Endometrial microvascular endothelial cells (primary cell): ENCODE measurements at regions not wholly inside any gene's neighbourhood (a gene's known extent, or its start where the extent isn't known, plus 50 kb on each side); places are given as distances from the start of the nearest gene placed in this dataset.
"Not testable (repeated sequence)": the region's sequence is repeated elsewhere in the genome, so short reads cannot be mapped to it uniquely, and the experiment has no call there.

Source experiments
- in situ Hi-C: cut with HindIII; loops from 2 replicates; pipeline ENCODE4 v1.10.0; 2017; ENCODE audit warnings: low sequenced_read_pairs, low pct_unique_long_range_greater_than_20kb; ENCODE audit errors: inconsistent ontology term

DNA sequence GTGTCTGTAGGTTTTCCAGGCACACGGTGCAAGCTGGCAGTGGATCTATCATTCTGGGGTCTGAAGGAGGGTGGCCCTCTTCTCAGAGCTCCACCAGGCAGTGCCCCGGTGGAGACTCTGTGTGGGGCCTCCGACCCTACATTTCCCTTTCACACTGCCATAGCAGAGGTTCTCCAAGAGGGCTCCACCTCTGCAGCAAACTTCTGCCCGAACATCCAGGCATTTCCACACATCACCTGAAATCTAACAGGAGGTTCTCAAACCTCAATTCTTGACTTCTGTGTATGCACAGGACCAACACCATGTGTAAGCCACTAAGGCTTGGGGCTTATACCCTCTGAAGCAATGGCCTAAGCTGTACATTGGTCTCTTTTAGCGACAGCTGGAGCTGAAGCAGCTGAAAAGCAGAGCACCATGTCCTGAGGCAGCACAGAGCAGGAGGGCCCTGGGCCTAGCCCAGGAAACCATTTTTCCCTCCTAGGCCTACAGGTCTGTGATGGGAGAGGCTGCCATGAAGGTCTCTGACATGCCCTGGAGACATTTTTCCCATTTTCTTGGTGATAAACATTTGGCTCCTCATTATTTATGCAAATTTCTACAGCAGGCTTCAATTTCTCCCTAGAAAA, 253.3 kb downstream of the ERMARD start:
- in situ Hi-C loops = no loop called here

DNA sequence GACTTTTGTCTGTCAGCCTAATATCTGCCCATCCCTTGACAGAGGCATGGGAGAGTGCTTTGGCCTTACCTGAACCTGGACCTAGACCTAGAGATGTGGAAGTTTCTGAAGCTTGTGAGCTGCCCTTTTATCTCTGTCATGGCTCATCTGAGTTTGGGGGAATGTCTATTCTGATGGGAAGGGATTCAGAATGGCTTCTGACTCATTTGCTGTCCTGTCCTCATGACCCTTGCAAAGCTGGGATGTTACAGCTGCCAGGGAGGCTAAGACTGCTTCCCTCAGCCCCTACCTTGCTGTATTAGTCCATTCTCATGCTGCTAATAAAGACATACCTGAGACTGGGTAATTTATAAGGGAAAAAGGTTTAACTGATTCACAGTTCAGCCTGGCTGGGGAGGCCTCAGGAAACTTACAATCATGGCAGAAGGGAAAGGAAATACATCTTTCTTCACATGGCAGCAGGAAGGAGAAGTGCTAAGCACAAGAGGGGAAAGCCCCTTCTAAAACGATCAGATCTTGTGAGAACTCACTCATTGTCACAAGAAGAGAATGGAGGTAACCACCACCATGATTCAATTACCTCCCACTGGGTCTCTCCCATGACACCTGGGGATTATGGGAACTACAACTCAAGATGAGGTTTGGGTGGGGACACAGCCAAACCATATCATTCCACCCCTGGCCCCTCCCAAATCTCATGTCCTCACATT, 252.2 kb downstream of the ERMARD start:
- in situ Hi-C loops = no loop called here

DNA sequence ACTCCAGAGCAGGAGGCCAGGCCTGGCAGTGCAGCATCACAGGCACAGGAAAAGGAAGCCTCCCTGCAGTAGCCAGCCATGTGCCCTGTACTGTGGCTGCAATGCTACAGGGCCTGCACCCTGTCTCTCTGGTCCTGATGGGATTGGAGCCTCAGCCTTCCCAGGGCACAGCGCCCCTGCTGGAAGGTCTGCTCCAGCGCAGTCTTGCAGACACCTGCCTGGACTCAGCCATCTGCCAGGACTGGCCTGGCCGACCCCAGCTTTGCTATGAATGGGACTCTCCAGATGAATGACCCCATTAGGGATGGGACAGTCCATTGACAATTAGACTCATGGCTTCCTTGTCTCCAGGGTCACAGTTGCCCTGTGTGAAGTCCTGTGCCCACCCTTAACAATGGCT, 251.6 kb downstream of the ERMARD start:
- in situ Hi-C loops = no loop called here

GRCh38 chr6:170001782-170002181, 250.4 kb downstream of the ERMARD start:
- in situ Hi-C loops = not testable (repeated sequence)

DNA sequence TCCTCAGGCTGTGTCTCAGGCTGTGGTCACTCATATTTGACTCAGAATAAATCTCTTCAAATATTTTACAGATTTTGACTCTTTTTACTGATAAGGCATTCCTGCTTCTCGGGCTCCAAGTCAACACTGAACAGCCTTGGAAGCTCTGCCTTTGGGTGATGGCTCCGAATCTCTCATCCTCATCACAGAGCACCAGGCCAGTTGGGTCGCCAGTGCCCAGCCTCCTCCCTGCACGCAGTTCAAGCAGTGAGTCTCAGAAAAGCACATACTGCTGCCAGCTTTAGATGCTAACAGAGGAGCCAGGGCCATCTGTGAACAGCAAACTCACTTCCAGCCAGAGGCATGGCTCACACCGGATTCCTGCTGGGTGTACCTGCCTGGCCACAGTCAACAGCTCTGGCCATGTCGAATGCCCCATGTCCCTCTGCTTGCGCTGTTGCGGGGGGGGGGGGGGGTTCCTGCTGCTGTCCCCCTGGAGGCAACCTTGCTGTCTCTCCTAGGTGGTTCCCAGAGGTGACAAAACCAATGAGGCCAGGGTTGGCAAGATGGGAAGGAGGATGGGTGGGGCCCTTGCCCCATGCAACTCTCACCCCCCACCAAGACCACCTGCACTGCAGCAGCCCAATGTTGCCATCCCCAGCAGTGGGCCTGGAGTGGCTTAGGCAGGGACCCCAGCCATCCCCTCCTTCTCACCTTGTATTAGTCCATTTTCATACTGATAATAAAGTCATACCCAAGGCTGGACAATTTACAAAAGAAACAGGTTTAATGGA, 248.8 kb downstream of the ERMARD start:
- in situ Hi-C loops = no loop called here

- in situ Hi-C loops = no loop called here
Observed at GRCh38 chr6:169999367-169999766, 247.9 kb downstream of the ERMARD start.

GRCh38 chr6:169998457-169998856, 247.0 kb downstream of the ERMARD start:
- in situ Hi-C loops = no loop called here

GRCh38 chr6:169997930-169998218, 246.5 kb downstream of the ERMARD start:
- in situ Hi-C loops = no loop called here

DNA sequence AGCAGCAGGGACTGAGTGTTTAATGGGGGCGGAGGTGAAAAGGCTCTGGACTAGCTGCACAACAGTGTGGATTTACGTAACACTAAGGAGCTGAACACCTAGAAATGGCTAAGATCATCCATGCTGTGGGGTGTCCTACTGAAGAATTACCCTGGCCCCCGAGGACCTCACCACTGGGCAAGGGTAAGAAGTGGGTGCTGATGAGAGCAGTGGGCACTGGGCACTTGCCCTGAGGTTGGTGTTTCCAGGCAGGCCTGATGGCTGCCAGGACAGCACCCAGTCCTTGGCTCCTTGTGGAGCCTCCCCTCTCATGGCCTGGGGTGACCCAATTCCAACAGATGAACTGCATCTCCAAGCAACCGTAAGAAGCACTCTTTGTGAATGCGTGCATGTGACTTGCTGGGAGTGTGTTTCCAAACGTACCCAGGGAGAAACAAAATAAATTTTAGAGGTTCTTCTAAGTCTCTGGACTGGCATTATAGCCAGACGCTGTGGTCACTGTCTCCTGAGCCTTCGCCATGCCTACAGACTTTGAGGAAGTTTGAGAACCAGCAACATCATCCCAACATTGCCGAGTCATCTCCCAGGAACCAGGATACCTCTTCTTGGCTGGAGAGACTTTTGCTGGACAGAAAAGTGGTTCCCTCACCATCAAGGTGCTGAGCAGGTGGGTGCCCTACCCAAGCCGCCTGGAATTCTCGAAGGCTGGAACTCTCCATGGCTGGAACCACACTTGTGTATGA, 245.9 kb downstream of the ERMARD start:
- in situ Hi-C loops = no loop called here

DNA sequence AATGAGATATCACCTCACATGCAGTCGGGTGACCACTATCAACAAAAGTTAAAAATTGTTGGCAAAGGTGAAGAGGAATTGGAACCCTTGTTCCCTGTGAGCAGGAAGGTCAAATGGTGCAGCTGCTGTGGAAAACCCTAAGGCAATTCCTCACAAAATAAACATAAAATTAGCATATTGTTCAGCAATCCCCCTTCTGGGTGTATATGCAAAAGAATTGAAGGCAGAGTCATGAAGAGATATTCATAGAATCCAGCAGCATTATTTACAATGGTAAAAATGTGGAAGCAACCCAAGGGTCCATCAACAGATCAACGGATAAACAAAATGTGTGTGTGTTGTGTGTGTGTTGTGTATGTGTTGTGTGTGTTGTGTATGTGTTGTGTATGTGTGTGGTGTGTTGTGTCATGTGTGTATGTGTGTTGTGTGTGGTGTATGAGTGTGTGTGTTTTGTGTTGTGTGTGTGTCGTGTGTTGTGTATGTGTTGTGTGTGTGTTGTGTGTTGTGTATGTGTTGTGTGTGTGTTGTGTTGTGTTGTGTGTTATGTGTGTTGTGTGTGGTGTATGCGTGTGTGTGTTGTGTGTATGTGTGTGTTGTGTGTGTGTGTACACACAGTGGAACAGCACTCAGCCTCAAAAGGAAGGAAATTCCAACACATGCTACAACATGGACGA, 245.1 kb downstream of the ERMARD start:
- in situ Hi-C loops = no loop called here

- in situ Hi-C loops = no loop called here
Observed at GRCh38 chr6:169994739-169995138, 243.3 kb downstream of the ERMARD start.

GRCh38 chr6:169993861-169994481, 242.5 kb downstream of the ERMARD start:
- in situ Hi-C loops = no loop called here

- in situ Hi-C loops = no loop called here
Observed at GRCh38 chr6:169991913-169992312, 240.5 kb downstream of the ERMARD start.

GRCh38 chr6:169991031-169991390, 239.6 kb downstream of the ERMARD start:
- in situ Hi-C loops = no loop called here

GRCh38 chr6:169990095-169991030, 238.9 kb downstream of the ERMARD start:
- in situ Hi-C loops = no loop called here

- in situ Hi-C loops = no loop called here
Observed at GRCh38 chr6:169989594-169989993, 238.2 kb downstream of the ERMARD start.

DNA sequence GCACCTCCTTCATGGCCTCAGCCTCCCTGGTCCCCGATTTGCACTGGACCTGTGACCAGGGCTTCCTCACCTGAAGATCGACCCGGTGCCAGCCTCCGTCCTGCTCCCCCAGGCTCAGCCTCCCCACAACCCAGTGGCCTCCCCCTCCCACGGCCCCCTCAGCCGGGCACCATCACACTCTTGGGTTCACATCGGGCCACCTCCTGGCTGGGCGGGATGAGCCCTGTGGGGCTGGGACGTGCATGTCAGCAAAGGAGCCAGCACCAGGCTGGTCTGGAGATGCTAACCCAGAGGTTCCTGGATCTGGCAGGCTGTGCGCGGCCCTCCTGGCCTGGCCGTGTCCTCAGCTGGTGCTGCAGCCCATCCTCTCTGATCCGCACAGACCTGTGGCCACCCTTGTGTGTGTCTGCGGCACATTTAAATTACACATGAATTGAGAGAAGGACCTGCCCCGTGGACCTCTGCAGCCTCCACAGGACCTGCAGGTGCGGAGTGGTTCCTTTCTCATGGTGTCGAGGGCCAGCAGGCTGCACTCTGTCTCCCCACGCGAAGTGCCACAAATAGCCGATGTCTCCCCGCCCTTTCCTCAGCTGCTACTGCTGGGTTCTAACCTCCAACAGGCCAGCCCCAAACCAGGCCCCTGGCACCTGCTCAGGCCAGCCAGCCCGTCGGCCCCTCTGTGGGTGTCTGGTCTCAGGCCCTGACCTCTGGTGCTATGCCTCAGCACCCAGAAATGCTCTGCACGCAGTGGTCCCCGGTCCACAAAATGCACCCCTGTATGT, 237.5 kb downstream of the ERMARD start:
- in situ Hi-C loops = no loop called here
